ENCODE measurements at regions not wholly inside any gene's neighbourhood (a gene's known extent, or its start where the extent isn't known, plus 50 kb on each side); places are given as distances from the start of the nearest gene placed in this dataset.

GRCh38 chr4:170398218-170398617, 308.5 kb upstream of the AADAT start:
- H3K4me3 ChIP-seq (ENCODE audit: low read length), result no peak overlapping the region
- no peak for TF ChIP-seq CTCF (conservative IDR thresholded peaks at IDR 0.05; ENCODE audit: low read depth, low read length)
- DNase-seq (ENCODE audit: low read depth), result no peak

- no peak overlapping the region for H3K4me3 ChIP-seq (ENCODE audit: low read length)
- no peak for DNase-seq (ENCODE audit: low read depth)
- no peak for TF ChIP-seq CTCF (conservative IDR thresholded peaks at IDR 0.05; ENCODE audit: low read depth, low read length)
Observed at GRCh38 chr4:170395773-170396172, 306.0 kb upstream of the AADAT start.

GRCh38 chr4:170391066-170391740, 301.4 kb upstream of the AADAT start:
- no peak overlapping the region for H3K4me3 ChIP-seq (ENCODE audit: low read length)
- no peak for DNase-seq (ENCODE audit: low read depth)
- no peak for TF ChIP-seq CTCF (conservative IDR thresholded peaks at IDR 0.05; ENCODE audit: low read depth, low read length)

- no peak overlapping the region for H3K4me3 ChIP-seq (ENCODE audit: low read length)
- no peak for TF ChIP-seq CTCF (conservative IDR thresholded peaks at IDR 0.05; ENCODE audit: low read depth, low read length)
- no peak for DNase-seq (ENCODE audit: low read depth)
Observed at GRCh38 chr4:170389411-170389810, 299.7 kb upstream of the AADAT start.

GRCh38 chr4:170388255-170388654, 298.5 kb upstream of the AADAT start:
- no peak overlapping the region for H3K4me3 ChIP-seq (ENCODE audit: low read length)
- peak; percentile 57 for DNase-seq (ENCODE audit: low read depth)

GRCh38 chr4:170386971-170387370, 297.2 kb upstream of the AADAT start:
- no peak for DNase-seq (ENCODE audit: low read depth)
- no peak overlapping the region for H3K4me3 ChIP-seq (ENCODE audit: low read length)
- no peak for TF ChIP-seq CTCF (conservative IDR thresholded peaks at IDR 0.05; ENCODE audit: low read depth, low read length)

More at GRCh38 chr4:170388255-170388654, 298.5 kb upstream of the AADAT start:
- no peak for TF ChIP-seq CTCF (conservative IDR thresholded peaks at IDR 0.05; ENCODE audit: low read depth, low read length)

- DNase-seq (ENCODE audit: low read depth), result no peak
- TF ChIP-seq CTCF (conservative IDR thresholded peaks at IDR 0.05; ENCODE audit: low read depth, low read length), result no peak
- no peak overlapping the region for H3K4me3 ChIP-seq (ENCODE audit: low read length)
Observed at GRCh38 chr4:170386511-170386910, 296.8 kb upstream of the AADAT start.

Measured in retinal pigment epithelial cell (primary cell).